ENCODE measurements at regions not wholly inside any gene's neighbourhood (a gene's known extent, or its start where the extent isn't known, plus 50 kb on each side); places are given as distances from the start of the nearest gene placed in this dataset.

DNA sequence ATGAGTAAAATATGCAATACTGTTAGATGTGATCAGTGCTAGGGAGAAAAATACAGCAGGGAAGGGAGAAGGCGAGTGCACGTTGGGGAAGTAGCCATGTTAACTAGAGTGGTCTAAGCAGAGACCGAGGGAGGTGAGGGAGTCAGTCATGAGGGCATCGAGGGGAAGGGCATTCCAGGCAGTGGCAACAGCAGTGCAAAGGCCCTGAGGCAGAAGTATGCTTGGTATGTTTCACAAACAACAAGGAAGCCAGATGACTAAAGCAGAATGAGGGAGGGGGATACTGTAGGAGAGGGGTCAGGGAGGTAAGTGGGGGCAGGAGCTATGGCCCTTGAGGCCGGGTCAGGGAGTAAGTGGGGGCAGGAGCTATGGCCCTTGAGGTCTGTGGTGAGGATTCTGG is 123.3 kb upstream of the BOD1 start:
- TF ChIP-seq POLR2AphosphoS5 (IDR thresholded peaks at IDR 0.05) (no peak), CTCF (IDR thresholded peaks at IDR 0.05) (no peak), EP300 (IDR thresholded peaks at IDR 0.05) (no peak), POLR2A (IDR thresholded peaks at IDR 0.05) (no peak)
- WGBS, 2 donors = 88 to 91% methylated on average over 5 of the region's 5 CpGs
- no peaks in the 10 kb centered on the region for H3K36me3 ChIP-seq
- H3K27me3 ChIP-seq = peaks cover 0 to 3% (median 0%) of the 10 kb centered on the region in 3 donors
- no peaks in the 10 kb centered on the region for H3K4me1 ChIP-seq
- no peak overlapping the region for H3K4me3 ChIP-seq
- no peaks in the 10 kb centered on the region for H3K9me3 ChIP-seq
- H3K27ac ChIP-seq = no peak overlapping the region
- intact Hi-C loops (cut with DNase I) = no loop called here
- DNase-seq = no peak

- 93 to 97% methylated on average over 10 of the region's 10 CpGs for WGBS, 2 donors
Observed at GRCh38 chr5:173740400-173740799, 124.0 kb upstream of the BOD1 start.

DNA sequence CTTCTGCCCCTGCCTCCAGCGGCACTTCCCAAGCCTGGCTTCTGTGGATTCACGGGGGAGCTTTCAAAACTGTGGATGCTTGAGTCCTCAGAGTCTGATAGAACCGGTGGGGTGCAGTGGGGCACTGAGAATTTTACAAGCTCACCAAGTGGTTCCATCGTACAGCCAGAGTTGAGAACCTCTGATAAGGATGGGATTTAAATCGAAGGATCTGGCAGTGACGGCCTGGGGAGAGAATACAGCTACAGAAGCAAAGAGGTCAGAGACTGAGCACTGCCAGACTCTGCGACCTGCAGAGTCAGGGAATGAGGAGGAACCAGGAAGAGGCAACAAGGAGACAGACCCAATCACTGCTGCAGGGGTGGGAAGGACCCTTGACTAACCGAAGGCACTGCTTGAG is 124.6 kb upstream of the BOD1 start:
- intact Hi-C loops (cut with DNase I) = no loop called here

More at GRCh38 chr5:173740400-173740799, 124.0 kb upstream of the BOD1 start:
- H3K9me3 ChIP-seq = no peaks in the 10 kb centered on the region
- intact Hi-C loops (cut with DNase I) = no loop called here
- TF ChIP-seq EP300 (IDR thresholded peaks at IDR 0.05) (no peak), POLR2A (IDR thresholded peaks at IDR 0.05) (no peak), CTCF (IDR thresholded peaks at IDR 0.05) (no peak), POLR2AphosphoS5 (IDR thresholded peaks at IDR 0.05) (no peak)
- no peak overlapping the region for H3K4me3 ChIP-seq
- no peaks in the 10 kb centered on the region for H3K4me1 ChIP-seq
- no peak overlapping the region for H3K27ac ChIP-seq
- no peaks in the 10 kb centered on the region for H3K36me3 ChIP-seq
- H3K27me3 ChIP-seq = peaks cover 0 to 3% (median 0%) of the 10 kb centered on the region in 3 donors
- DNase-seq = no peak

DNA sequence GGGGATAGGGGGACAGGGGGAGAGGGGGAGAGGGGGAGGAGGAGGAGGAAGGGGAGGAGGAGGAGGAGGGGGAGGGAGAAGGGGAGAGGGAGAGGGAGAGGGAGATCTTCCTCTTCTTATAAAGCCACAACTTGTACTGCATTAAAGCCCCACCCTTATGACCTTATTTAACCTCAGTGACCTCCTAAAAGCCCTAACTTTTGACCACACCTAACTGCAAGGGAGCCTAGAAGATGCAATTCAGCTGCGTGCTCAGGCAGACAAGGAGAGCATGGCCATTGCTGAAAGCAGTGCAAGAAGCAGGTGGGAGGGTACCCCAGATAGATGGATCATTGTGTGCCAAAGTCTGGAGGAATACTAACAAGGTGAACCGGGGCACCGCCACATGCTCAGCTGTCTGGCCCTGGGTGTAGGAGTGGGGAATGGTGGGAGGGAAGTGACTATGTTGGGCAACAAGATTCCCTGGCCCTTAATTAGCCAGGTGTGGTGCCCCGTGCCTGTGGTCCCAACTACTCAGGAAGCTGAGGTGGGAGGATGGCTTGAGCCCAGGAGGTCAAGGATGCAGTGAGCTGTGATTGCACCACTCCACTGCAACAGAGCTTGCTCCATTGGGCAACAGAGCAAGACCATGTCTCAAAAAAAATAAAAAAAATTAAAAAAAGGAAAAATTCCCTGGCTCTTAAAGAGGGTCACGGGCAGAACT is 125.4 kb upstream of the BOD1 start:
- Histone ChIP-seq H3K27me3 (peaks cover 0 to 3% (median 0%) of the 10 kb centered on the region in 3 donors), H3K4me1 (no peaks in the 10 kb centered on the region), H3K27ac (no peak overlapping the region), H3K36me3 (no peaks in the 10 kb centered on the region), H3K9me3 (no peaks in the 10 kb centered on the region), H3K4me3 (no peak overlapping the region)
- 88 to 92% methylated on average over 5 of the region's 5 CpGs for WGBS, 2 donors
- DNase-seq = no peak
- TF ChIP-seq POLR2AphosphoS5 (IDR thresholded peaks at IDR 0.05) (no peak), CTCF (IDR thresholded peaks at IDR 0.05) (no peak), EP300 (IDR thresholded peaks at IDR 0.05) (no peak), POLR2A (IDR thresholded peaks at IDR 0.05) (no peak)
- intact Hi-C loops (cut with DNase I) = no loop called here

More for the DNA sequence above, 124.6 kb upstream of the BOD1 start:
- no peaks in the 10 kb centered on the region for H3K36me3 ChIP-seq
- TF ChIP-seq POLR2AphosphoS5 (IDR thresholded peaks at IDR 0.05) (no peak), CTCF (IDR thresholded peaks at IDR 0.05) (no peak), EP300 (IDR thresholded peaks at IDR 0.05) (no peak)
- peaks cover 0 to 3% (median 0%) of the 10 kb centered on the region in 3 donors for H3K27me3 ChIP-seq
- no peak overlapping the region for H3K4me3 ChIP-seq
- WGBS, 2 donors = 82 to 84% methylated on average over 8 of the region's 8 CpGs
- no peaks in the 10 kb centered on the region for H3K4me1 ChIP-seq
- H3K9me3 ChIP-seq = no peaks in the 10 kb centered on the region
- DNase-seq = no peak
- no peak overlapping the region for H3K27ac ChIP-seq

GRCh38 chr5:173742432-173742816 is 126.0 kb upstream of the BOD1 start:
- no peak for DNase-seq
- H3K36me3 ChIP-seq = no peaks in the 10 kb centered on the region
- peaks cover 0 to 3% (median 0%) of the 10 kb centered on the region in 3 donors for H3K27me3 ChIP-seq
- intact Hi-C loops (cut with DNase I) = no loop called here
- H3K27ac ChIP-seq = no peak overlapping the region
- H3K4me3 ChIP-seq = no peak overlapping the region
- 64 to 85% methylated on average over 3 of the region's 3 CpGs for WGBS, 2 donors
- H3K4me1 ChIP-seq = no peaks in the 10 kb centered on the region
- TF ChIP-seq EP300 (IDR thresholded peaks at IDR 0.05) = no peak
- no peaks in the 10 kb centered on the region for H3K9me3 ChIP-seq
